Dedifferentiated amniotic fluid mesenchymal stem cell (primary cell): ENCODE measurements at regions not wholly inside any gene's neighbourhood (a gene's known extent, or its start where the extent isn't known, plus 50 kb on each side); places are given as distances from the start of the nearest gene placed in this dataset.

Source experiments
- DNase-seq: peaks from one replicate; pipeline ENCODE4 v3.0.0-alpha.2; 2016; ENCODE audit errors: extremely low spot score

- no peak for DNase-seq
These were observed 50.6 kb upstream of the L3MBTL4 start for GRCh38 chr18:6465281-6465680.

- DNase-seq: no peak
These were observed 61.5 kb upstream of the L3MBTL4 start for GRCh38 chr18:6476190-6476589.

- DNase-seq: no peak
These were observed 62.2 kb upstream of the L3MBTL4 start for GRCh38 chr18:6476880-6477279.

GRCh38 chr18:6478121-6478520 is 63.4 kb upstream of the L3MBTL4 start:
- no peak for DNase-seq

- DNase-seq: no peak
These were observed 65.0 kb upstream of the L3MBTL4 start for GRCh38 chr18:6479699-6480098.

- DNase-seq: no peak
These were observed 67.7 kb upstream of the L3MBTL4 start for GRCh38 chr18:6482198-6482977.

GRCh38 chr18:6484659-6485058 is 69.9 kb upstream of the L3MBTL4 start:
- no peak for DNase-seq

GRCh38 chr18:6486313-6486712 is 71.6 kb upstream of the L3MBTL4 start:
- DNase-seq: no peak

- DNase-seq: no peak
These were observed 72.2 kb upstream of the L3MBTL4 start for GRCh38 chr18:6486764-6487426.

GRCh38 chr18:6487968-6488367 is 73.3 kb upstream of the L3MBTL4 start:
- no peak for DNase-seq

GRCh38 chr18:6488956-6489355 is 74.2 kb upstream of the L3MBTL4 start:
- no peak for DNase-seq

- DNase-seq: no peak
These were observed 75.3 kb upstream of the L3MBTL4 start for GRCh38 chr18:6489977-6490376.

- DNase-seq: no peak
These were observed 78.5 kb upstream of the L3MBTL4 start for GRCh38 chr18:6493194-6493593.

GRCh38 chr18:6495536-6495935 is 80.8 kb upstream of the L3MBTL4 start:
- no peak for DNase-seq

GRCh38 chr18:6497543-6497942 is 82.8 kb upstream of the L3MBTL4 start:
- no peak for DNase-seq

GRCh38 chr18:6498289-6498856 is 83.7 kb upstream of the L3MBTL4 start:
- DNase-seq: no peak

- no peak for DNase-seq
These were observed 90.1 kb upstream of the L3MBTL4 start for GRCh38 chr18:6504605-6505497.

- DNase-seq: no peak
These were observed 90.8 kb upstream of the L3MBTL4 start for GRCh38 chr18:6505498-6505875.

- no peak for DNase-seq
These were observed 94.7 kb upstream of the L3MBTL4 start for GRCh38 chr18:6509417-6509816.

GRCh38 chr18:6509832-6510231 is 95.1 kb upstream of the L3MBTL4 start:
- peak; percentile 58 for DNase-seq

GRCh38 chr18:6520901-6521300 is 106.2 kb upstream of the L3MBTL4 start:
- no peak for DNase-seq

- no peak for DNase-seq
These were observed 107.2 kb upstream of the L3MBTL4 start for GRCh38 chr18:6521803-6522418.
